T-helper 1 cell treated with Interleukin-12 subunit alpha and Interleukin-12 subunit beta and Interleukin-4 antibody, amounts not matched to agents 30 ng/mL and 1 ng/mL, for 36 hours (primary cell): ENCODE measurements at regions not wholly inside any gene's neighbourhood (a gene's known extent, or its start where the extent isn't known, plus 50 kb on each side); places are given as distances from the start of the nearest gene placed in this dataset.

ENCODE experiments used
- intact Hi-C: fragments of 100-400 bp; cut with micrococcal nuclease; formaldehyde crosslinking; loops from one replicate; pipeline ENCODE4 v1.15.1; 2024

- intact Hi-C loops: no loop called here
These were observed 56.6 kb upstream of the C4orf54 start for GRCh38 chr4:99714179-99714578.

GRCh38 chr4:99712530-99712929, 54.9 kb upstream of the C4orf54 start:
- intact Hi-C loops: no loop called here

- intact Hi-C loops: no loop called here
These were observed 54.5 kb upstream of the C4orf54 start for GRCh38 chr4:99712099-99712498.

GRCh38 chr4:99711657-99712056, 54.0 kb upstream of the C4orf54 start:
- intact Hi-C loops: no loop called here

GRCh38 chr4:99710681-99711345, 53.2 kb upstream of the C4orf54 start:
- intact Hi-C loops: no loop called here

GRCh38 chr4:99710020-99710419, 52.4 kb upstream of the C4orf54 start:
- intact Hi-C loops: no loop called here

- intact Hi-C loops: no loop called here
These were observed 50.9 kb upstream of the C4orf54 start for GRCh38 chr4:99708551-99708950.
